H1 (cell line): ENCODE measurements at regions not wholly inside any gene's neighbourhood (a gene's known extent, or its start where the extent isn't known, plus 50 kb on each side); places are given as distances from the start of the nearest gene placed in this dataset.

Experiments used
- ATF3 ChIP-seq: IDR thresholded peaks from 2 replicates; pipeline ENCODE4 v1.6.1; 2011; ENCODE audit warnings: low read depth, mild to moderate bottlenecking, low read length; ENCODE audit not compliant: insufficient read depth
- KDM1A ChIP-seq: fragments of 200-600, 300-600 bp; sonication (generic); IDR thresholded peaks from 2 replicates; pipeline ENCODE4 v1.7.1; 2016; ENCODE audit warnings: mild to moderate bottlenecking, low read length, borderline replicate concordance
- POLR2A ChIP-seq, 2 experiments: IDR thresholded peaks; 1 replicate in 1 of 2; 2 replicates in 1 of 2; pipeline ENCODE4 v1.6.1; 2011; ENCODE audit warnings: low read depth in 2 of 2, low read length in 2 of 2, mild to moderate bottlenecking in 2 of 2; ENCODE audit errors: control extremely low read depth in 1 of 2
- RAD21 ChIP-seq, 2 experiments: IDR thresholded peaks in 1 of 2; conservative IDR thresholded peaks in 1 of 2; 2 replicates each; pipeline ENCODE4 v1.6.1; 2011; ENCODE audit warnings: low read depth in 2 of 2, low read length in 2 of 2, improper control_type of control experiment in 1 of 2, inconsistent platforms in 1 of 2, mild to moderate bottlenecking in 1 of 2, moderate library complexity in 1 of 2
- TAF1 ChIP-seq: IDR thresholded peaks from 2 replicates; pipeline ENCODE4 v1.6.1; 2011; ENCODE audit warnings: mild to moderate bottlenecking, low read depth, low read length

GRCh38 chr10:84589526-84590205 is 261.3 kb downstream of the CCSER2 start:
- TF ChIP-seq ATF3 (no peak), POLR2A (IDR thresholded peaks at IDR 0.05; ENCODE audit: control extremely low read depth in 1 of 2, low read depth in 2 of 2, low read length in 2 of 2) (no peak), TAF1 (no peak), KDM1A (no peak), RAD21 (IDR thresholded peaks at IDR 0.05 in 1 of 2, conservative IDR thresholded peaks at IDR 0.05 in 1 of 2; ENCODE audit: low read depth in 2 of 2, low read length in 2 of 2) (no peak)
